HG02798 (cell line): ENCODE measurements at regions not wholly inside any gene's neighbourhood (a gene's known extent, or its start where the extent isn't known, plus 50 kb on each side); places are given as distances from the start of the nearest gene placed in this dataset.
"Not testable (repeated sequence)": the region's sequence is repeated elsewhere in the genome, so short reads cannot be mapped to it uniquely, and the experiment has no call there.

Experiments used
- ATAC-seq: cut with Tn5 transposase; IDR thresholded peaks from one replicate; pipeline ENCODE4 v1.9.1; 2021; ENCODE audit warnings: mild to moderate bottlenecking; ENCODE audit not compliant: unreplicated experiment, poor library complexity

DNA sequence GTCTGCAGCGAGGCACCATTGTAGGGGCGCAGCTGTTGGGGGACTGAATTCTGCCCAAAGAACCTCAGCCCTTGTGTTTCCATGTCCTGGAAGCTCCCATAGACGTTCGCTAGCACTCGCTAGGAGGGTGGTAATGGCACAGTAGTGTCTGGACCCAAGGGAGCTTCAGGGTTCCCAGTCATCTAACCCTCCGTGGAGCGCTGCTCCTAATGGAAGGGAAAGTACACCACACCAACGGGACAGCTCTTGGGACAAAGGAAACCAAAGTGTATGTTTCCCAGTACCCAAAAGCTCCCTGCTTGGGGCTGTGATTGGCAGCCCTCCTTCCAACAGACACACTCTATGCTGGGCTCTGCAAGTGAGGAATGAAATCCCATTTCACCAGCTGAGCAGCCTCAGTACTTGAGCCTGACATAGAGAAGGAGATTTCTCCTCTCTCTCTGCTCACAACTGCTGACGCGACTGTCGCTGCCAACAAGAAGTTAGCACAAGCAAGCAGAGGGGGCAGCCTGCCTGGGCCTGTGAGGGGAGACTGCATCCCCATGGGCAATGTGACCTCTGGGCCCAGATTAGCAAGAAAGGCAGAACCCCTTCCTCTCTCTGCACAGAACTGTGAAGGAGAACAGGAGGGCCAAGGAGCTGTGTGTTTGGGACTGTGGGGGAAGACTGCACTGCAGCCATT lies 67.6 kb upstream of the SMARCAD1 start:
- ATAC-seq: no peak

GRCh38 chr4:94141001-94141400 lies 66.7 kb upstream of the SMARCAD1 start:
- no peak for ATAC-seq

- ATAC-seq: not testable (repeated sequence)
Measured at GRCh38 chr4:94148052-94148451, 59.6 kb upstream of the SMARCAD1 start.

- ATAC-seq: no peak
Measured at GRCh38 chr4:94152466-94152865, 55.2 kb upstream of the SMARCAD1 start.

GRCh38 chr4:94155404-94155803 lies 52.3 kb upstream of the SMARCAD1 start:
- not testable (repeated sequence) for ATAC-seq

- ATAC-seq: no peak
Measured at GRCh38 chr4:94156826-94157225, 50.8 kb upstream of the SMARCAD1 start.
